AG04450 (cell line): ENCODE measurements at regions not wholly inside any gene's neighbourhood (a gene's known extent, or its start where the extent isn't known, plus 50 kb on each side); places are given as distances from the start of the nearest gene placed in this dataset.

Source experiments
- CTCF ChIA-PET: fragments of 300-600, 350-600 bp; formaldehyde crosslinking; extraction: SDS; loops from one replicate; lab custom pipeline; 2022; ENCODE audit warnings: antibody characterized with exemption, inconsistent platforms; lab: Charles Lee
- POLR2A ChIA-PET: fragments of 350-600 bp; formaldehyde crosslinking; extraction: SDS; loops from one replicate; lab custom pipeline; 2021; ENCODE audit warnings: antibody characterized with exemption, inconsistent platforms; lab: Yijun Ruan, JAX
- DNase-seq: peaks from one replicate; pipeline ENCODE4 v3.0.0-alpha.2; 2011; ENCODE audit warnings: low read depth, low spot score
- H3K27ac ChIP-seq: one replicate; pipeline ENCODE4 v1.5.1; 2012; ENCODE audit warnings: low read depth, low read length, control low read depth
- H3K27me3 ChIP-seq: one replicate; pipeline ENCODE4 v1.6.0; 2012; ENCODE audit warnings: low read length; ENCODE audit not compliant: control insufficient read depth, insufficient read depth
- H3K4me3 ChIP-seq: 2 replicates; pipeline ENCODE4 v1.5.1; 2011; ENCODE audit warnings: mild to moderate bottlenecking, low read depth, low read length, control low read depth
- H3K9me3 ChIP-seq: 2 replicates; pipeline ENCODE4 v1.5.1; 2012; ENCODE audit warnings: low read length; ENCODE audit not compliant: control insufficient read depth, insufficient read depth
- CTCF ChIP-seq: IDR thresholded peaks from 2 replicates; pipeline ENCODE4 v1.5.1; 2011; ENCODE audit warnings: low read depth, low read length, control low read depth, inconsistent platforms

DNA sequence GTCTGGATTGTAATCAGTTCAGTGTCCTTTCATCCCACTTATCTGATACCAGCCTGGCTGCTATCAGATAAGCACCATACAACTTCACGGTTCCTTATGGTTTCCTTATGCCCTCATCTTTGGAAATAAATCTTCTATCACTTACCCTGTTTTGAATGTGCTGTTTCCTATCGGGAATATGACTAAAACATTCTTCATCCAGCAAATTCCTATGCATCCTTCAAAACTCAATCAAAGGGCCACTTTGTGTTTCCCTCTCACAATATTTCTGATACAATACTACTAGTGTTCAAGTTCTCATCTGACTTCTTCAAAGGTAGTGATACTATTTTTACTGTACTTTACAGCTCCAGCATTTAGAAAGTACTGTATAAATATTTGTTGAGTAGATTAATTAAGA lies 513.2 kb downstream of the OMA1 start:
- H3K27me3 ChIP-seq: no peaks in the 10 kb centered on the region
- no peak for TF ChIP-seq CTCF
- no peak overlapping the region for H3K4me3 ChIP-seq
- H3K9me3 ChIP-seq: no peaks in the 10 kb centered on the region
- H3K27ac ChIP-seq: no peak overlapping the region
- POLR2A ChIA-PET: no interaction called here
- CTCF ChIA-PET: no interaction called here
- no peak for DNase-seq

GRCh38 chr1:58032611-58033073 lies 513.9 kb downstream of the OMA1 start:
- Histone ChIP-seq H3K27ac (no peak overlapping the region), H3K4me3 (no peak overlapping the region), H3K27me3 (no peaks in the 10 kb centered on the region), H3K9me3 (no peaks in the 10 kb centered on the region)
- no peak for DNase-seq
- POLR2A ChIA-PET: no interaction called here
- TF ChIP-seq CTCF: no peak
- CTCF ChIA-PET: no interaction called here

DNA sequence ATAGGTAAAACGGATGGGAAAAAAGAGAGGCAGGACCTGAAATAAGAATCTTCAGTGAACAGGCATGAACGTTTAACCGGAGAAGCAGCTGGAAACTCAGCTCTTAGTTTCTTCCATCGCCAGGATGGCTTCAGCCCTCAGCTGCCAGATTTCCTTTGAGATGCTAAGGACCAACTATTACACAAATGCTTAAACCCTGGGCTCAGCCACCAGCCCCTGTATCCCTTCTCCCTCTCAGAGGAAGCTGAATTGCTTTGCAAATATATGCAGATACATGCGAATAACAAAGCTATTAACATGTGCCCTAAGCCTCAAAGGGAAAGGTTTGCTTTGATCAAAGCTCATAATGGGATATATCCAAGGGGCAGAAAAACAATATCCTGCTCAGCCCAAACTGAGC lies 515.1 kb downstream of the OMA1 start:
- DNase-seq: no peak
- Histone ChIP-seq H3K4me3 (no peak overlapping the region), H3K27ac (no peak overlapping the region), H3K9me3 (no peaks in the 10 kb centered on the region), H3K27me3 (no peaks in the 10 kb centered on the region)
- ChIA-PET CTCF (no interaction called here), POLR2A (no interaction called here)
- TF ChIP-seq CTCF: no peak

- Histone ChIP-seq H3K27me3 (no peaks in the 10 kb centered on the region), H3K4me3 (no peak overlapping the region), H3K9me3 (no peaks in the 10 kb centered on the region), H3K27ac (no peak overlapping the region)
- DNase-seq: no peak
- TF ChIP-seq CTCF: no peak
- CTCF ChIA-PET: interaction anchor here (0.8 kb wide), 1 partner anchor 9 kb away, joined by 3 read pairs; no protein-coding TSS in a partner anchor
- POLR2A ChIA-PET: no interaction called here
Measured at GRCh38 chr1:58030456-58030855, 516.1 kb downstream of the OMA1 start.

- no peak overlapping the region for H3K27ac ChIP-seq
- no peak for DNase-seq
- H3K4me3 ChIP-seq: no peak overlapping the region
- TF ChIP-seq CTCF: no peak
- CTCF ChIA-PET: interaction anchor here (1.1 kb wide), 1 partner anchor 15 kb away, joined by 3 read pairs; no protein-coding TSS in a partner anchor
- H3K27me3 ChIP-seq: no peaks in the 10 kb centered on the region
- H3K9me3 ChIP-seq: no peaks in the 10 kb centered on the region
- POLR2A ChIA-PET: no interaction called here
Measured at GRCh38 chr1:58017641-58018040, 528.9 kb downstream of the OMA1 start.
